ENCODE measurements at regions not wholly inside any gene's neighbourhood (a gene's known extent, or its start where the extent isn't known, plus 50 kb on each side); places are given as distances from the start of the nearest gene placed in this dataset.
"Not testable (repeated sequence)": the region's sequence is repeated elsewhere in the genome, so short reads cannot be mapped to it uniquely, and the experiment has no call there.

DNA sequence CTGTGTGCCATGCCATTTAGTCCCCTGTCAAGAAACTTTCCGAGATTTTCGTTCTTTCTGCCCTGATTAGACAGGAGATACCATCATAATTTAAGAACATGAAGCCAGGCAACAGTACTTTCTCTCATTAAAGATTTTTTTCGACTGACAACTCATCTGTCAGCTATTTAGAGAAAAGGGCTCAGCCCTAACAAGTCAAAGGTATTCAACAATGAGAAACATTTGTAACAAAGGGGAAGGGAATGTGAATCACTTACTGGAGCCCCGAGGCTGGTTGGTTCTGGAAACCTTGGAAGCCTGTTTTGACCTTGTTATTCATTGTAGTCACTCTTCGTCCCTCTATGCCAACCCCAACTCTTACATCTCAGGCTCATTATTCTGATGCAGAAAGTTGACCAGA is 199.4 kb downstream of the SPP2 start:
- H3K36me3 Mint-ChIP-seq = no peaks in the 10 kb centered on the region
- no peaks in the 10 kb centered on the region for H3K27me3 Mint-ChIP-seq
- no peak overlapping the region for H3K4me3 Mint-ChIP-seq
- CTCF ChIA-PET = no interaction called here
- H3K27ac Mint-ChIP-seq = no peak overlapping the region
- intact Hi-C loops (cut with micrococcal nuclease) = no loop called here
- H3K9me3 Mint-ChIP-seq = no peaks in the 10 kb centered on the region
- no peak for DNase-seq
- POLR2A ChIA-PET = no interaction called here
- peaks cover 4% of the 10 kb centered on the region for H3K4me1 Mint-ChIP-seq (ENCODE audit: low read depth)

GRCh38 chr2:234249034-234249735 is 198.7 kb downstream of the SPP2 start:
- Mint-ChIP-seq H3K4me1 (ENCODE audit: low read depth) (peaks cover 4% of the 10 kb centered on the region), H3K4me3 (no peak overlapping the region), H3K27me3 (no peaks in the 10 kb centered on the region), H3K9me3 (no peaks in the 10 kb centered on the region), H3K27ac (no peak overlapping the region), H3K36me3 (no peaks in the 10 kb centered on the region)
- intact Hi-C loops (cut with micrococcal nuclease) = no loop called here
- DNase-seq = no peak
- ChIA-PET CTCF (no interaction called here), POLR2A (no interaction called here)

GRCh38 chr2:234248213-234248710 is 197.8 kb downstream of the SPP2 start:
- POLR2A ChIA-PET; intact Hi-C loops (cut with micrococcal nuclease); H3K36me3 Mint-ChIP-seq; H3K4me3 Mint-ChIP-seq; H3K27me3 Mint-ChIP-seq; CTCF ChIA-PET; H3K9me3 Mint-ChIP-seq; DNase-seq; H3K27ac Mint-ChIP-seq: not testable (repeated sequence)
- peaks cover 10% of the 10 kb centered on the region for H3K4me1 Mint-ChIP-seq (ENCODE audit: low read depth)

GRCh38 chr2:234247453-234248180 is 197.1 kb downstream of the SPP2 start:
- ChIA-PET POLR2A (no interaction called here), CTCF (no interaction called here)
- H3K27me3 Mint-ChIP-seq = no peaks in the 10 kb centered on the region

DNA sequence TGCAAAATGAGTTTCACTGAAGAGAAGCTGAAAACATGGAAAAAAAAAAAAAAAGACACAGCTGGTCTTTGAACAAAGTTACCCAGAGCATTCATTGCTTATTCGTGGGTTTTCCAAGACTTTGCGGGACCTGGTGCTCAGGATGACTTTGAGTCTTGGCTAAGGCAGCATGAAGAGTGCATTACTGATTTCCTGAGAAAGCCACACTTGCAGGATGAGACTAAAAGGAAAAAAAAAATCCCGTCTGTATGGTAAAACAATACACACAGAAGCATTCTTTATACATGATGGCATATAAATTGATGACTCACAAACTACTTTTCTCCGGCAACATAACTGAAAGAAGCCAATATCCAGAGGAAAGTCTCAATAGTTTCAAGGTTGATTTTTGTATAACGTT is 195.4 kb downstream of the SPP2 start:
- intact Hi-C loops (cut with micrococcal nuclease) = no loop called here
- H3K27me3 Mint-ChIP-seq = no peaks in the 10 kb centered on the region
- H3K9me3 Mint-ChIP-seq = no peaks in the 10 kb centered on the region
- no peak for DNase-seq
- ChIA-PET POLR2A (interaction anchor here (0.6 kb wide), 1 partner anchor 1504 kb away, joined by 4 read pairs; no protein-coding TSS in a partner anchor), CTCF (no interaction called here)
- H3K27ac Mint-ChIP-seq = no peak overlapping the region
- H3K4me3 Mint-ChIP-seq = no peak overlapping the region
- H3K4me1 Mint-ChIP-seq (ENCODE audit: low read depth) = peaks cover 10% of the 10 kb centered on the region
- no peaks in the 10 kb centered on the region for H3K36me3 Mint-ChIP-seq

More at GRCh38 chr2:234247453-234248180, 197.1 kb downstream of the SPP2 start:
- peaks cover 10% of the 10 kb centered on the region for H3K4me1 Mint-ChIP-seq (ENCODE audit: low read depth)
- no peak for DNase-seq
- no peak overlapping the region for H3K27ac Mint-ChIP-seq
- no peaks in the 10 kb centered on the region for H3K9me3 Mint-ChIP-seq
- intact Hi-C loops (cut with micrococcal nuclease) = no loop called here
- H3K36me3 Mint-ChIP-seq = no peaks in the 10 kb centered on the region
- H3K4me3 Mint-ChIP-seq = no peak overlapping the region

- Mint-ChIP-seq H3K27ac (no peak overlapping the region), H3K4me3 (peak overlapping the region; percentile 28), H3K9me3 (peaks cover 2% of the 10 kb centered on the region), H3K4me1 (ENCODE audit: low read depth) (peaks cover 10% of the 10 kb centered on the region), H3K36me3 (no peaks in the 10 kb centered on the region), H3K27me3 (no peaks in the 10 kb centered on the region)
- DNase-seq = no peak
- ChIA-PET POLR2A (no interaction called here), CTCF (no interaction called here)
- intact Hi-C loops (cut with micrococcal nuclease) = no loop called here
These were observed 193.5 kb downstream of the SPP2 start for GRCh38 chr2:234243871-234244565.

GRCh38 chr2:234242459-234242836 is 191.9 kb downstream of the SPP2 start:
- no peak overlapping the region for H3K27ac Mint-ChIP-seq
- no peak for DNase-seq
- no peak overlapping the region for H3K4me3 Mint-ChIP-seq
- no peaks in the 10 kb centered on the region for H3K36me3 Mint-ChIP-seq
- peaks cover 10% of the 10 kb centered on the region for H3K4me1 Mint-ChIP-seq (ENCODE audit: low read depth)
- ChIA-PET CTCF (interaction anchor here (0.8 kb wide), 2 partner anchors 233 to 303 kb away, joined by 3 read pairs; no protein-coding TSS in a partner anchor), POLR2A (no interaction called here)
- intact Hi-C loops (cut with micrococcal nuclease) = no loop called here
- peaks cover 2% of the 10 kb centered on the region for H3K9me3 Mint-ChIP-seq
- no peaks in the 10 kb centered on the region for H3K27me3 Mint-ChIP-seq

DNA sequence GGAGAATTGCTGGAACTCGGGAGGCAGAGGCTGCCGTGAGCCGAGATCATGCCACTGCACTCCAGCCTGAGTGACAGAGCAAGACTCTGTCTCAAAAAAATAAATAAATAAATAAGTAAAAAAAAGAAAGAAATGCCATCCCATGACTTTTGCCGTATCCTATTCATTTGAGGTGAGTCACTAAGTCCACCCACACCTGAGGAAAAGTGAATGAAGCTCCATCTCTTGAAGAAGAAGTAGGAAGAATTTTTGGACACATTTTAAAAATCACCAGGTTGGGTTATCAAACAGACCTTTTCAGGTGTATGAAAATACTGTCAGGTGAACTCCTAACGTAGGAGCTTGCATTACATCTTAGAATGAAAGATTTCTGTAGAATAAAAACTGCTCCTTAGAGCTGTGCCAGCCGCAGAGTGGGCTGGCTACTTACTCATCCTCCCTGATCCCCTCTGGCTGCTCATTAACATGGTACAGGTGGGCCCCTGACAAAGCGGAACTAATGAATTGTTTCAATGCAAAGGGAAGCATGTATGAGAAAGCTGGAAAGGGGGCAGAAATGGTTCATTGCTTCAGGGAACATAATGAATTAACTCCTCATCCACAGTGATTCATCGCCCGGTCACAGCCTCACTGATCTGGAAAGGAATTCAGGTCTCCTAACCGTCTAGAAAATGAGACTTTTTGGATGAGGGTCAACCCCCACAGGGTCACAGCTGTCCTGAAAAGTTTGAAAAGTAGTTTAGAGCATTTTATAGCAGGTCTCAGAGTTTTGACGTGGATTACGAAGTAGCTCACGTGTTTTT is 191.4 kb downstream of the SPP2 start:
- no peaks in the 10 kb centered on the region for H3K27me3 Mint-ChIP-seq
- DNase-seq = no peak
- peaks cover 10% of the 10 kb centered on the region for H3K4me1 Mint-ChIP-seq (ENCODE audit: low read depth)
- no peaks in the 10 kb centered on the region for H3K36me3 Mint-ChIP-seq
- H3K27ac Mint-ChIP-seq = no peak overlapping the region
- intact Hi-C loops (cut with micrococcal nuclease) = no loop called here
- peaks cover 2% of the 10 kb centered on the region for H3K9me3 Mint-ChIP-seq
- ChIA-PET CTCF (interaction anchor here (0.8 kb wide), 2 partner anchors 232 to 303 kb away, joined by 3 read pairs; no protein-coding TSS in a partner anchor), POLR2A (no interaction called here)
- no peak overlapping the region for H3K4me3 Mint-ChIP-seq

DNA sequence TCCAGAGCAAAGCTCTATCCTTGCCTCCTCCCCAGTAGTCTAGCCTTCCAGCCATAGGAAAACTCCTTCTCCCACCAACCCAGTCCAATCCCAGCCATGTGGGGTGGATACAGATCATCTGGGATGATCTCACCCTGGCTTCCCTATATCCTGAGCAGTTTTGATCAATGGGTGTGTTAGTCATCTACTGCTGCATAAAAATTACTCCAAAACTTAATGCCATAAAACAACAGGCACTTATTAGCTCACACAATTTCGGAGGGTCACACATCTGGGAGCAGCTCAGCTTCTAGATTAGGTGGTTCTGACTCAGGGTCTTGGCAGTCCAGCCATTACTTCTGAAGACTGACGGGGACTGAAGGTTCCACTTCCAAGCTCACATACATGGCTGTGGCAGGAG is 190.4 kb downstream of the SPP2 start:
- POLR2A ChIA-PET = no interaction called here
- H3K36me3 Mint-ChIP-seq = no peaks in the 10 kb centered on the region
- H3K9me3 Mint-ChIP-seq = peaks cover 2% of the 10 kb centered on the region

DNA sequence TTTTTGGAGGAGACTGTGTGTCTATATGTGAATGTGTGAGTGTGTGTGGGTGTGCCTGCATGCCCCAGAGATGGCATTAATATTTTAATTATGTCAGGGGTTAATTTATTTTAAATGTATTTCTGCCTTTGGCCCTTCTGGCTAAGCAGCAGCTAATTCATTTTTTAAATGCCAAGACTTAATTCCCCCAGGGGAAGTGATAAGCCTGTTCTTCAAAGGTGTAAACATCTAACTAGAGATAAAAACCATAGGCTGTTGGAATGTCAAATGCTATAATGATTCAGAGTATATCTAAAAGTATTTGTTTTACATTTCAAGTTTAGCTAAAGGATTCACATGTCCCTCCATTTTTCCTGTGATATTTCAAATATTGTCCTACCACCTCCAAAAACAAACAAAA is 184.7 kb downstream of the SPP2 start:
- Mint-ChIP-seq H3K9me3 (peaks cover 2% of the 10 kb centered on the region), H3K4me3 (no peak overlapping the region), H3K27me3 (no peaks in the 10 kb centered on the region), H3K36me3 (no peaks in the 10 kb centered on the region), H3K4me1 (ENCODE audit: low read depth) (no peaks in the 10 kb centered on the region), H3K27ac (no peak overlapping the region)
- DNase-seq = no peak
- ChIA-PET POLR2A (no interaction called here), CTCF (no interaction called here)
- intact Hi-C loops (cut with micrococcal nuclease) = no loop called here

More for the DNA sequence above, 190.4 kb downstream of the SPP2 start:
- DNase-seq = no peak
- intact Hi-C loops (cut with micrococcal nuclease) = no loop called here
- H3K27ac Mint-ChIP-seq = no peak overlapping the region
- no peak overlapping the region for H3K4me3 Mint-ChIP-seq
- peaks cover 10% of the 10 kb centered on the region for H3K4me1 Mint-ChIP-seq (ENCODE audit: low read depth)
- H3K27me3 Mint-ChIP-seq = no peaks in the 10 kb centered on the region
- CTCF ChIA-PET = no interaction called here

DNA sequence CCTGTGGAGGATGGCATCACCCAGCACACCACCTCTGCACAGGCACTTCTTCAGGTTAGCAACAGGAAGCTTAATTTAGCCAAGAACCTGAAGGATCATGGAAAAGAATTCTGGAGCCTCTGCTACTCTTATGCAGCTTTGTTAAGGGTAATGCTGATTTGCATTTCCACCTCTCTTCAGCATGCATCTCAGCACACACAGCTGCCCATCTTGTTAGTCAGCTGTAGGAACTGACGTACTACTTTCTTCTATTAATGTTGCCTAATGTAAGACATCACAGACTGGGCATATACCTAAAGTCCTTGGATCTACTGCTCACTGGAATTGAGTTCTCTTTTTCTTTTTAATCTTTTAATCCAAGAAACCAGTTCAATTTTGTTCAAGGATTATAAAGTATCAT is 181.0 kb downstream of the SPP2 start:
- CTCF ChIA-PET = no interaction called here
- no peak overlapping the region for H3K4me3 Mint-ChIP-seq

DNA sequence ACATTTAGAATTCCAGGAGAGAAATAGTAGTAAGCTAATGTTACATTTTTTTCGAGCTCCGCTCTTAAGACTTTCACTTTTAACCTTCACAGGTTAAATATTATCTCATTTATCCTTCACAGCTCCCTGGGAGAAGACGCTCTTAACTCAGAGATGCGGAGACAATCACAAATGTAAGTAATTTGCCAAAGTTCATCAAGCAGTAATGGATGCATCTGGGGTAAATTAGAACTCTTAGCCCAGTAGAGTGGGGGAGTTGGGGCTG is 168.5 kb downstream of the SPP2 start:
- ChIA-PET CTCF (interaction anchor here (0.9 to 1.2 kb wide), 3 partner anchors 10 to 70 kb away, joined by 3 to 4 read pairs (median 3); no protein-coding TSS in a partner anchor), POLR2A (no interaction called here)
- Mint-ChIP-seq H3K27me3 (no peaks in the 10 kb centered on the region), H3K9me3 (no peaks in the 10 kb centered on the region), H3K36me3 (no peaks in the 10 kb centered on the region), H3K4me3 (no peak overlapping the region), H3K27ac (no peak overlapping the region), H3K4me1 (ENCODE audit: low read depth) (peaks cover 31% of the 10 kb centered on the region)
- no peak for DNase-seq
- intact Hi-C loops (cut with micrococcal nuclease) = no loop called here

More for the DNA sequence above, 181.0 kb downstream of the SPP2 start:
- POLR2A ChIA-PET = no interaction called here
- Mint-ChIP-seq H3K27me3 (no peaks in the 10 kb centered on the region), H3K4me1 (ENCODE audit: low read depth) (no peaks in the 10 kb centered on the region), H3K9me3 (no peaks in the 10 kb centered on the region), H3K27ac (no peak overlapping the region), H3K36me3 (no peaks in the 10 kb centered on the region)
- no peak for DNase-seq
- intact Hi-C loops (cut with micrococcal nuclease) = no loop called here

Measured in activated CD4-positive, alpha-beta memory T cell treated with anti-CD3 and anti-CD28 coated beads for 36 hours (primary cell).